ENCODE measurements at regions not wholly inside any gene's neighbourhood (a gene's known extent, or its start where the extent isn't known, plus 50 kb on each side); places are given as distances from the start of the nearest gene placed in this dataset.
A peak's percentile ranks its signal among the peaks of the same experiment; 100 is the strongest.

DNA sequence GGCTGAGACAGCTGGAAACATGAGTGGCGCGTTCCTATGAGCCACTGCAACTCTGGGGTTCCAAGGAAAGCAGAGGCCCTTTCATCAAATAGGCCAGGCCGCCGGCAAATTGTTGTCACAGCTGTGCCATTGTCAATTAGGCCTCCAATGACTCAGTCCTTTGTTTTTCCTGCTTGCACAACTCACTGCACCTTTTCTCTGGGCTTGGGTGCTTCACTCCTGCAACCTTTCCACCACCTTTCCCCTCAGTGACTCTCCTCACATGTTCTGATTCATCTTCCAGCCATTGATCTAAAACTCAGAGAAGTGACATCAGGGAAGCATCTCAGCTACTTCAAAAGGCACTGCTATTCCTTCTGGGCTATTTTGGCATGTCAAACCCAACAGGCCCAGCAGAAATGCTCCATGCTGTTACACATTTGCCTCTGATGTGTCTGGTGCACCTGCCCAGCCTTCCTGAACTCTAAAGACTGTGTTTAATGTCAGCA, 653.7 kb downstream of the NR2F1-AS1 start:
- TF ChIP-seq JUN (IDR thresholded peaks at IDR 0.05; ENCODE audit: borderline replicate concordance, insufficient read depth, insufficient read length, low read depth): peak; percentile 36
- TF ChIP-seq FOS (IDR thresholded peaks at IDR 0.05; ENCODE audit: borderline replicate concordance, insufficient read depth, low read length): peak; percentile 72
- no peak for TF ChIP-seq POLR2AphosphoS5 (IDR thresholded peaks at IDR 0.05; ENCODE audit: insufficient read depth, low read depth, low read length)
- POLR2A ChIA-PET: no interaction called here
- no peaks in the 10 kb centered on the region for H3K36me3 ChIP-seq (ENCODE audit: control insufficient read depth in 2 of 2, extremely low read depth in 1 of 2, insufficient read depth in 2 of 2, low read length in 2 of 2)
- H3K27ac ChIP-seq (ENCODE audit: insufficient read depth, low read depth, low read length): peak overlapping the region; percentile 9
- peak; percentile 57 for FAIRE-seq
- no peak overlapping the region for H3K4me3 ChIP-seq (replicated peaks in 1 of 3; ENCODE audit: insufficient read depth in 1 of 3, low read depth in 1 of 3, low read length in 3 of 3)
- H3K4me1 ChIP-seq (ENCODE audit: control insufficient read depth, extremely low read depth, insufficient read depth, low read length): peaks cover 6% of the 10 kb centered on the region
- H3K9me1 ChIP-seq (replicated peaks; ENCODE audit: control insufficient read depth, extremely low read depth, insufficient read depth, low read length): no peaks in the 10 kb centered on the region
- no peaks in the 10 kb centered on the region for H3K79me2 ChIP-seq (ENCODE audit: control insufficient read depth, insufficient read depth, low read length)
- no peaks in the 10 kb centered on the region for H3K27me3 ChIP-seq (ENCODE audit: control insufficient read depth in 2 of 2, insufficient read depth in 2 of 2, low read length in 2 of 2)
- no TSS peak for BruUV-seq (replicated peaks)
- no peak overlapping the region for H3K9ac ChIP-seq (replicated peaks; ENCODE audit: extremely low read depth, insufficient read depth, low read length)
- H4K20me1 ChIP-seq (replicated peaks; ENCODE audit: control insufficient read depth, extremely low read depth, insufficient read depth, low read length): no peaks in the 10 kb centered on the region
- dilution Hi-C loops (cut with MboI; ENCODE audit: extremely low pct_ligation_motif_present, low sequenced_read_pairs) (no loop called here), intact Hi-C loops (cut with micrococcal nuclease) (no loop called here)
- CTCF ChIA-PET: interaction anchor here (1.3 kb wide), 1 partner anchor 18 kb away, joined by 4 read pairs; no protein-coding TSS in a partner anchor
- H3K4me2 ChIP-seq (ENCODE audit: insufficient read depth, low read length): no peak overlapping the region
- DNase-seq (ENCODE audit: low read depth, low spot score): peak; percentile 72
- no peak overlapping the region for H2AFZ ChIP-seq (ENCODE audit: low read depth, low read length)
- no peaks in the 10 kb centered on the region for H3K9me3 ChIP-seq (replicated peaks; ENCODE audit: control insufficient read depth, insufficient read depth, low read length)

GRCh38 chr5:92923885-92924284, 657.1 kb downstream of the NR2F1-AS1 start:
- dilution Hi-C loops (cut with MboI; ENCODE audit: extremely low pct_ligation_motif_present, low sequenced_read_pairs) (no loop called here), intact Hi-C loops (cut with micrococcal nuclease) (no loop called here)
- Histone ChIP-seq H3K4me3 (replicated peaks in 1 of 3; ENCODE audit: insufficient read depth in 1 of 3, low read depth in 1 of 3, low read length in 3 of 3) (no peak overlapping the region), H3K9ac (replicated peaks; ENCODE audit: extremely low read depth, insufficient read depth, low read length) (no peak overlapping the region), H3K4me1 (ENCODE audit: control insufficient read depth, extremely low read depth, insufficient read depth, low read length) (peaks cover 6% of the 10 kb centered on the region), H2AFZ (ENCODE audit: low read depth, low read length) (no peak overlapping the region), H4K20me1 (replicated peaks; ENCODE audit: control insufficient read depth, extremely low read depth, insufficient read depth, low read length) (no peaks in the 10 kb centered on the region), H3K9me1 (replicated peaks; ENCODE audit: control insufficient read depth, extremely low read depth, insufficient read depth, low read length) (no peaks in the 10 kb centered on the region), H3K27me3 (ENCODE audit: control insufficient read depth in 2 of 2, insufficient read depth in 2 of 2, low read length in 2 of 2) (no peaks in the 10 kb centered on the region), H3K36me3 (ENCODE audit: control insufficient read depth in 2 of 2, extremely low read depth in 1 of 2, insufficient read depth in 2 of 2, low read length in 2 of 2) (no peaks in the 10 kb centered on the region), H3K4me2 (ENCODE audit: insufficient read depth, low read length) (no peak overlapping the region), H3K79me2 (ENCODE audit: control insufficient read depth, insufficient read depth, low read length) (no peaks in the 10 kb centered on the region), H3K9me3 (replicated peaks; ENCODE audit: control insufficient read depth, insufficient read depth, low read length) (no peaks in the 10 kb centered on the region), H3K27ac (ENCODE audit: insufficient read depth, low read depth, low read length) (no peak overlapping the region)
- TF ChIP-seq POLR2AphosphoS5 (IDR thresholded peaks at IDR 0.05; ENCODE audit: insufficient read depth, low read depth, low read length): no peak
- TF ChIP-seq CTCF (IDR thresholded peaks at IDR 0.05; ENCODE audit: extremely low read depth in 1 of 2, insufficient read depth in 1 of 2, low read depth in 1 of 2, low read length in 2 of 2): no peak
- TF ChIP-seq FOS (IDR thresholded peaks at IDR 0.05; ENCODE audit: borderline replicate concordance, insufficient read depth, low read length): no peak
- POLR2A ChIA-PET: no interaction called here
- BruUV-seq (replicated peaks): no TSS peak
- CTCF ChIA-PET: interaction anchor here (1.0 to 1.9 kb wide), 3 partner anchors 8 to 326 kb away, joined by 3 to 8 read pairs (median 4); no protein-coding TSS in a partner anchor
- DNase-seq (ENCODE audit: low read depth, low spot score) (no peak), FAIRE-seq (no peak)

Measured in endothelial cell of umbilical vein (primary cell).